ENCODE measurements at regions not wholly inside any gene's neighbourhood (a gene's known extent, or its start where the extent isn't known, plus 50 kb on each side); places are given as distances from the start of the nearest gene placed in this dataset.

GRCh38 chr13:22039961-22040360, 369.1 kb downstream of the FGF9 start:
- Histone ChIP-seq H3K4me1 (ENCODE audit: control insufficient read depth in 3 of 3, insufficient read depth in 2 of 3, low read depth in 1 of 3, low read length in 2 of 3) (no peaks in the 10 kb centered on the region), H3K27me3 (ENCODE audit: control insufficient read depth in 3 of 3, insufficient read depth in 3 of 3, low read length in 3 of 3) (no peaks in the 10 kb centered on the region), H3K4me3 (ENCODE audit: low read depth in 1 of 3, low read length in 3 of 3) (no peak overlapping the region), H3K27ac (ENCODE audit: low read depth in 1 of 3, low read length in 2 of 3) (no peak overlapping the region), H3K9me3 (ENCODE audit: control insufficient read depth in 2 of 2, insufficient read depth in 1 of 2, low read depth in 1 of 2, low read length in 1 of 2) (no peaks in the 10 kb centered on the region), H3K36me3 (ENCODE audit: control insufficient read depth in 3 of 3, insufficient read depth in 2 of 3, low read depth in 1 of 3, low read length in 3 of 3) (no peaks in the 10 kb centered on the region)
- no peak for FAIRE-seq
- DNase-seq = no peak

DNA sequence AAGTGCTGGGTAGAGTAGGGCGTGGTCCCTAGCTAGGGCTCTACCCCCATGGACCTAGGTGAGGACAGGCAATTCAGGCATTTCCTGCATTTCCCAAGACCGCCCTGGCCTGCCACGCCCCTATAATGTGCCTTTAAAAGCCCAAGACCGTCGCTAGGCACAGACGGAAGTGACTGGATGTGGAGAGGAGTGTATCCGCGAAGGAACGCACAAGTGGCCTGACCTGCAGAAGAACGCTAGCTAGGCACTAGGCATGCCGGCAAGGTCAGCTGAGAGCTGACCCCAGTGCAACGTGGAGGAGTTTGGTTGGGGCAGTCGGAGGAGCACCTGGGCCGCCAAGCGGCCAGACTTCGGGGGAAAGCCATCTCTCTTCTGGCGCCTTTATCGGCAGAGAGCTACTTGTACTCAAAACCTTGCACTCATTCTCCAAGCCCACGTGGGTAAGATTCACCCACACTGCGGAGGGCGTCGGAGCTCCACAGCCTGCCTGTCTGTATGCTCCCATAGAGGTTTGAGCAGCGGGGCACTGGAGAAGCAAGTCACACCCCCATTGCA, 370.0 kb downstream of the FGF9 start:
- H3K4me3 ChIP-seq (ENCODE audit: low read depth in 1 of 3, low read length in 3 of 3) = peak overlapping the region in 1 of 3 donors; percentile 14

GRCh38 chr13:22041741-22042140, 370.9 kb downstream of the FGF9 start:
- Histone ChIP-seq H3K4me3 (ENCODE audit: low read depth in 1 of 3, low read length in 3 of 3) (no peak overlapping the region), H3K27ac (ENCODE audit: low read depth in 1 of 3, low read length in 2 of 3) (no peak overlapping the region), H3K36me3 (ENCODE audit: control insufficient read depth in 3 of 3, insufficient read depth in 2 of 3, low read depth in 1 of 3, low read length in 3 of 3) (no peaks in the 10 kb centered on the region), H3K4me1 (ENCODE audit: control insufficient read depth in 3 of 3, insufficient read depth in 2 of 3, low read depth in 1 of 3, low read length in 2 of 3) (no peaks in the 10 kb centered on the region), H3K27me3 (ENCODE audit: control insufficient read depth in 3 of 3, insufficient read depth in 3 of 3, low read length in 3 of 3) (no peaks in the 10 kb centered on the region), H3K9me3 (ENCODE audit: control insufficient read depth in 2 of 2, insufficient read depth in 1 of 2, low read depth in 1 of 2, low read length in 1 of 2) (no peaks in the 10 kb centered on the region)
- WGBS, 3 donors = 80 to 85% (median 83%) methylated on average over 2 of the region's 2 CpGs
- DNase-seq = no peak
- FAIRE-seq = no peak

More for the DNA sequence above, 370.0 kb downstream of the FGF9 start:
- 79 to 82% (median 82%) methylated on average over 23 of the region's 23 CpGs for WGBS, 3 donors
- no peaks in the 10 kb centered on the region for H3K4me1 ChIP-seq (ENCODE audit: control insufficient read depth in 3 of 3, insufficient read depth in 2 of 3, low read depth in 1 of 3, low read length in 2 of 3)
- H3K27ac ChIP-seq (ENCODE audit: low read depth in 1 of 3, low read length in 2 of 3) = no peak overlapping the region
- FAIRE-seq (no peak), DNase-seq (peak; percentile 31 to 48)
- no peaks in the 10 kb centered on the region for H3K27me3 ChIP-seq (ENCODE audit: control insufficient read depth in 3 of 3, insufficient read depth in 3 of 3, low read length in 3 of 3)
- no peaks in the 10 kb centered on the region for H3K36me3 ChIP-seq (ENCODE audit: control insufficient read depth in 3 of 3, insufficient read depth in 2 of 3, low read depth in 1 of 3, low read length in 3 of 3)
- no peaks in the 10 kb centered on the region for H3K9me3 ChIP-seq (ENCODE audit: control insufficient read depth in 2 of 2, insufficient read depth in 1 of 2, low read depth in 1 of 2, low read length in 1 of 2)

GRCh38 chr13:22047082-22047784, 376.4 kb downstream of the FGF9 start:
- H3K4me1 ChIP-seq (ENCODE audit: control insufficient read depth in 3 of 3, insufficient read depth in 2 of 3, low read depth in 1 of 3, low read length in 2 of 3) = no peaks in the 10 kb centered on the region
- H3K27me3 ChIP-seq (ENCODE audit: control insufficient read depth in 3 of 3, insufficient read depth in 3 of 3, low read length in 3 of 3) = no peaks in the 10 kb centered on the region
- no peak overlapping the region for H3K4me3 ChIP-seq (ENCODE audit: low read depth in 1 of 3, low read length in 3 of 3)
- no peak for DNase-seq
- no peaks in the 10 kb centered on the region for H3K36me3 ChIP-seq (ENCODE audit: control insufficient read depth in 3 of 3, insufficient read depth in 2 of 3, low read depth in 1 of 3, low read length in 3 of 3)
- FAIRE-seq = no peak
- WGBS, 3 donors = 81 to 86% (median 86%) methylated on average over 2 of the region's 2 CpGs
- H3K27ac ChIP-seq (ENCODE audit: low read depth in 1 of 3, low read length in 2 of 3) = no peak overlapping the region
- no peaks in the 10 kb centered on the region for H3K9me3 ChIP-seq (ENCODE audit: control insufficient read depth in 2 of 2, insufficient read depth in 1 of 2, low read depth in 1 of 2, low read length in 1 of 2)

- no peak for FAIRE-seq
- Histone ChIP-seq H3K36me3 (ENCODE audit: control insufficient read depth in 3 of 3, insufficient read depth in 2 of 3, low read depth in 1 of 3, low read length in 3 of 3) (no peaks in the 10 kb centered on the region), H3K27me3 (ENCODE audit: control insufficient read depth in 3 of 3, insufficient read depth in 3 of 3, low read length in 3 of 3) (no peaks in the 10 kb centered on the region), H3K4me1 (ENCODE audit: control insufficient read depth in 3 of 3, insufficient read depth in 2 of 3, low read depth in 1 of 3, low read length in 2 of 3) (no peaks in the 10 kb centered on the region), H3K27ac (ENCODE audit: low read depth in 1 of 3, low read length in 2 of 3) (no peak overlapping the region), H3K4me3 (ENCODE audit: low read depth in 1 of 3, low read length in 3 of 3) (no peak overlapping the region), H3K9me3 (ENCODE audit: control insufficient read depth in 2 of 2, insufficient read depth in 1 of 2, low read depth in 1 of 2, low read length in 1 of 2) (no peaks in the 10 kb centered on the region)
- no peak for DNase-seq
- 91 to 93% (median 92%) methylated on average over 6 of the region's 6 CpGs for WGBS, 3 donors
These were observed 376.9 kb downstream of the FGF9 start for GRCh38 chr13:22047785-22048104.

- no peaks in the 10 kb centered on the region for H3K9me3 ChIP-seq (ENCODE audit: control insufficient read depth in 2 of 2, insufficient read depth in 1 of 2, low read depth in 1 of 2, low read length in 1 of 2)
- 65 to 80% (median 79%) methylated on average over 2 of the region's 2 CpGs for WGBS, 3 donors
- no peak overlapping the region for H3K27ac ChIP-seq (ENCODE audit: low read depth in 1 of 3, low read length in 2 of 3)
- DNase-seq = no peak
- no peaks in the 10 kb centered on the region for H3K4me1 ChIP-seq (ENCODE audit: control insufficient read depth in 3 of 3, insufficient read depth in 2 of 3, low read depth in 1 of 3, low read length in 2 of 3)
- no peak overlapping the region for H3K4me3 ChIP-seq (ENCODE audit: low read depth in 1 of 3, low read length in 3 of 3)
- no peak for FAIRE-seq
- no peaks in the 10 kb centered on the region for H3K36me3 ChIP-seq (ENCODE audit: control insufficient read depth in 3 of 3, insufficient read depth in 2 of 3, low read depth in 1 of 3, low read length in 3 of 3)
- no peaks in the 10 kb centered on the region for H3K27me3 ChIP-seq (ENCODE audit: control insufficient read depth in 3 of 3, insufficient read depth in 3 of 3, low read length in 3 of 3)
These were observed 378.5 kb downstream of the FGF9 start for GRCh38 chr13:22049384-22049783.

GRCh38 chr13:22050951-22051563, 380.2 kb downstream of the FGF9 start:
- no peak overlapping the region for H3K27ac ChIP-seq (ENCODE audit: low read depth in 1 of 3, low read length in 2 of 3)
- H3K27me3 ChIP-seq (ENCODE audit: control insufficient read depth in 3 of 3, insufficient read depth in 3 of 3, low read length in 3 of 3) = no peaks in the 10 kb centered on the region
- whole genome bisulfite sequencing, 3 donors = 87 to 92% (median 92%) methylated on average over 6 of the region's 6 CpGs
- no peaks in the 10 kb centered on the region for H3K36me3 ChIP-seq (ENCODE audit: control insufficient read depth in 3 of 3, insufficient read depth in 2 of 3, low read depth in 1 of 3, low read length in 3 of 3)
- DNase-seq (peak in 1 of 2 donors; percentile 3), FAIRE-seq (no peak)
- H3K4me3 ChIP-seq (ENCODE audit: low read depth in 1 of 3, low read length in 3 of 3) = no peak overlapping the region
- H3K9me3 ChIP-seq (ENCODE audit: control insufficient read depth in 2 of 2, insufficient read depth in 1 of 2, low read depth in 1 of 2, low read length in 1 of 2) = no peaks in the 10 kb centered on the region
- no peaks in the 10 kb centered on the region for H3K4me1 ChIP-seq (ENCODE audit: control insufficient read depth in 3 of 3, insufficient read depth in 2 of 3, low read depth in 1 of 3, low read length in 2 of 3)

DNA sequence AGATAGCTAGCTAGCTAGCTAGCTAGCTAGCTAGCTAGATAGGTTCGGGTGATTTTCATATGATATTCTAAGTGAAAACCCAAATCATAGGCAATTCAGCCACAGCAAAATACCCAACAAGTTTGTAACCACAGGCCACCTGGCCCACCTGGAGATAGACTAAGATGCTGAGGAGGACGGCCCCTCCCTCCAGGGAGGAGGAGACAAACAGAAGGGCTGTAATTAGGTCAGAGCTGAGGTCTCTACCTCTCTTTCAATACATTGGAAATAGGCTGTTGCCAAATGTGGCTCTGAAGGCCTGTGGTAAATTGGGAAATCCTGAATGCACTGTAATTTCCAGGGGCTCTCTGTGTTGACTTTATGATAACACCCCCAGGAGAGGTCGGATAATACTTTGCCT, 382.2 kb downstream of the FGF9 start:
- no peaks in the 10 kb centered on the region for H3K27me3 ChIP-seq (ENCODE audit: control insufficient read depth in 3 of 3, insufficient read depth in 3 of 3, low read length in 3 of 3)
- no peak for FAIRE-seq
- WGBS, 3 donors = 72 to 84% (median 72%) methylated on average over 3 of the region's 3 CpGs
- no peak overlapping the region for H3K4me3 ChIP-seq (ENCODE audit: low read depth in 1 of 3, low read length in 3 of 3)
- no peak overlapping the region for H3K27ac ChIP-seq (ENCODE audit: low read depth in 1 of 3, low read length in 2 of 3)
- H3K36me3 ChIP-seq (ENCODE audit: control insufficient read depth in 3 of 3, insufficient read depth in 2 of 3, low read depth in 1 of 3, low read length in 3 of 3) = no peaks in the 10 kb centered on the region
- no peaks in the 10 kb centered on the region for H3K9me3 ChIP-seq (ENCODE audit: control insufficient read depth in 2 of 2, insufficient read depth in 1 of 2, low read depth in 1 of 2, low read length in 1 of 2)
- DNase-seq = no peak
- no peaks in the 10 kb centered on the region for H3K4me1 ChIP-seq (ENCODE audit: control insufficient read depth in 3 of 3, insufficient read depth in 2 of 3, low read depth in 1 of 3, low read length in 2 of 3)

- H3K4me1 ChIP-seq (ENCODE audit: control insufficient read depth in 3 of 3, insufficient read depth in 2 of 3, low read depth in 1 of 3, low read length in 2 of 3) = no peaks in the 10 kb centered on the region
- 60 to 65% (median 60%) methylated on average over 5 of the region's 5 CpGs for WGBS, 3 donors
- FAIRE-seq (no peak), DNase-seq (no peak)
- H3K27ac ChIP-seq (ENCODE audit: low read depth in 1 of 3, low read length in 2 of 3) = no peak overlapping the region
- no peaks in the 10 kb centered on the region for H3K36me3 ChIP-seq (ENCODE audit: control insufficient read depth in 3 of 3, insufficient read depth in 2 of 3, low read depth in 1 of 3, low read length in 3 of 3)
- no peaks in the 10 kb centered on the region for H3K9me3 ChIP-seq (ENCODE audit: control insufficient read depth in 2 of 2, insufficient read depth in 1 of 2, low read depth in 1 of 2, low read length in 1 of 2)
- no peaks in the 10 kb centered on the region for H3K27me3 ChIP-seq (ENCODE audit: control insufficient read depth in 3 of 3, insufficient read depth in 3 of 3, low read length in 3 of 3)
- H3K4me3 ChIP-seq (ENCODE audit: low read depth in 1 of 3, low read length in 3 of 3) = no peak overlapping the region
These were observed 384.4 kb downstream of the FGF9 start for GRCh38 chr13:22055259-22055658.

Data from small intestine (tissue), 7 donors.